ENCODE measurements at regions not wholly inside any gene's neighbourhood (a gene's known extent, or its start where the extent isn't known, plus 50 kb on each side); places are given as distances from the start of the nearest gene placed in this dataset.

GRCh38 chr7:41199136-41199535 is 503.8 kb downstream of the INHBA start:
- TF ChIP-seq CBX5 (IDR thresholded peaks at IDR 0.05; ENCODE audit: low read depth, low read length) (no peak), CTCF (IDR thresholded peaks at IDR 0.05; ENCODE audit: control extremely low read depth in 1 of 3, insufficient read depth in 1 of 3, low read depth in 1 of 3, low read length in 3 of 3) (no peak), MAX (IDR thresholded peaks at IDR 0.05) (no peak)
